ENCODE measurements at regions not wholly inside any gene's neighbourhood (a gene's known extent, or its start where the extent isn't known, plus 50 kb on each side); places are given as distances from the start of the nearest gene placed in this dataset.

GRCh38 chr20:21936720-21937380 lies 231.4 kb downstream of the PAX1 start:
- FAIRE-seq (no peak), DNase-seq (ENCODE audit: extremely low spot score, insufficient read length, low read depth) (no peak)

- FAIRE-seq, result no peak
- DNase-seq (ENCODE audit: extremely low spot score, insufficient read length, low read depth), result no peak
Observed at GRCh38 chr20:21936261-21936660, 230.8 kb downstream of the PAX1 start.

- DNase-seq (ENCODE audit: extremely low spot score, insufficient read length, low read depth) (no peak), FAIRE-seq (no peak)
Observed at GRCh38 chr20:21933526-21933925, 228.1 kb downstream of the PAX1 start.

GRCh38 chr20:21921251-21921650 lies 215.8 kb downstream of the PAX1 start:
- DNase-seq (ENCODE audit: extremely low spot score, insufficient read length, low read depth) (no peak), FAIRE-seq (no peak)

GRCh38 chr20:21920211-21920610 lies 214.7 kb downstream of the PAX1 start:
- FAIRE-seq (no peak), DNase-seq (ENCODE audit: extremely low spot score, insufficient read length, low read depth) (no peak)

- FAIRE-seq (no peak), DNase-seq (ENCODE audit: extremely low spot score, insufficient read length, low read depth) (no peak)
Observed at GRCh38 chr20:21918398-21918797, 212.9 kb downstream of the PAX1 start.

- DNase-seq (ENCODE audit: extremely low spot score, insufficient read length, low read depth) (no peak), FAIRE-seq (no peak)
Observed at GRCh38 chr20:21902391-21902790, 196.9 kb downstream of the PAX1 start.

- FAIRE-seq (no peak), DNase-seq (ENCODE audit: extremely low spot score, insufficient read length, low read depth) (no peak)
Observed at GRCh38 chr20:21901470-21902275, 196.2 kb downstream of the PAX1 start.

- FAIRE-seq (no peak), DNase-seq (ENCODE audit: extremely low spot score, insufficient read length, low read depth) (no peak)
Observed at GRCh38 chr20:21900431-21900830, 195.0 kb downstream of the PAX1 start.

GRCh38 chr20:21874921-21875320 lies 169.5 kb downstream of the PAX1 start:
- FAIRE-seq, result no peak
- no peak for DNase-seq (ENCODE audit: extremely low spot score, insufficient read length, low read depth)

- DNase-seq (ENCODE audit: extremely low spot score, insufficient read length, low read depth) (no peak), FAIRE-seq (no peak)
Observed at GRCh38 chr20:21874127-21874526, 168.7 kb downstream of the PAX1 start.

- DNase-seq (ENCODE audit: extremely low spot score, insufficient read length, low read depth), result no peak
- FAIRE-seq, result no peak
Observed at GRCh38 chr20:21873291-21873690, 167.8 kb downstream of the PAX1 start.

- no peak for DNase-seq (ENCODE audit: extremely low spot score, insufficient read length, low read depth)
- no peak for FAIRE-seq
Observed at GRCh38 chr20:21867811-21868210, 162.3 kb downstream of the PAX1 start.

GRCh38 chr20:21867353-21867752 lies 161.9 kb downstream of the PAX1 start:
- DNase-seq (ENCODE audit: extremely low spot score, insufficient read length, low read depth), result no peak
- FAIRE-seq, result no peak

- FAIRE-seq (no peak), DNase-seq (ENCODE audit: extremely low spot score, insufficient read length, low read depth) (no peak)
Observed at GRCh38 chr20:21862956-21863355, 157.5 kb downstream of the PAX1 start.

- DNase-seq (ENCODE audit: extremely low spot score, insufficient read length, low read depth) (no peak), FAIRE-seq (no peak)
Observed at GRCh38 chr20:21862259-21862946, 156.9 kb downstream of the PAX1 start.

GRCh38 chr20:21840991-21841390 lies 135.5 kb downstream of the PAX1 start:
- FAIRE-seq (no peak), DNase-seq (ENCODE audit: extremely low spot score, insufficient read length, low read depth) (no peak)

GRCh38 chr20:21839982-21840381 lies 134.5 kb downstream of the PAX1 start:
- FAIRE-seq (no peak), DNase-seq (ENCODE audit: extremely low spot score, insufficient read length, low read depth) (no peak)

- DNase-seq (ENCODE audit: extremely low spot score, insufficient read length, low read depth), result no peak
- no peak for FAIRE-seq
Observed at GRCh38 chr20:21836346-21836745, 130.9 kb downstream of the PAX1 start.

GRCh38 chr20:21835042-21835441 lies 129.6 kb downstream of the PAX1 start:
- FAIRE-seq (no peak), DNase-seq (ENCODE audit: extremely low spot score, insufficient read length, low read depth) (no peak)

Measured in GM18507 (cell line).